ENCODE measurements at regions not wholly inside any gene's neighbourhood (a gene's known extent, or its start where the extent isn't known, plus 50 kb on each side); places are given as distances from the start of the nearest gene placed in this dataset.

- Histone ChIP-seq H3K27me3 (replicated peaks; ENCODE audit: control insufficient read depth, insufficient read depth, low read length) (no peaks in the 10 kb centered on the region), H3K4me3 (ENCODE audit: low read depth, low read length) (no peak overlapping the region), H3K4me1 (no peaks in the 10 kb centered on the region), H3K9me3 (no peaks in the 10 kb centered on the region), H3K36me3 (ENCODE audit: control insufficient read depth, insufficient read depth, low read length) (no peaks in the 10 kb centered on the region)
- DNase-seq, result no peak
- H3K9me3 Mint-ChIP-seq (ENCODE audit: unreplicated experiment), result no peaks in the 10 kb centered on the region
- no peaks in the 10 kb centered on the region for H3K36me3 Mint-ChIP-seq (ENCODE audit: insufficient read depth, unreplicated experiment)
- intact Hi-C loops (cut with micrococcal nuclease; ENCODE audit: unreplicated experiment), result no loop called here
- ChIA-PET POLR2A (no interaction called here), CTCF (no interaction called here)
- BruUV-seq (replicated peaks), result no TSS peak
- no peak overlapping the region for H3K27ac Mint-ChIP-seq (ENCODE audit: unreplicated experiment)
- no peak overlapping the region for H3K4me3 Mint-ChIP-seq (ENCODE audit: unreplicated experiment)
- H3K4me1 Mint-ChIP-seq (ENCODE audit: low read depth, unreplicated experiment), result peaks cover 11% of the 10 kb centered on the region
- no peak for TF ChIP-seq CTCF (IDR thresholded peaks at IDR 0.05; ENCODE audit: insufficient read depth in 1 of 2, low read depth in 1 of 2, low read length in 1 of 2, severe bottlenecking in 1 of 2, unreplicated experiment in 1 of 2)
- H3K27me3 Mint-ChIP-seq (ENCODE audit: insufficient read depth, unreplicated experiment), result no peaks in the 10 kb centered on the region
Measured at GRCh38 chr1:200252531-200252930, 157.3 kb downstream of the ZNF281 start.

- no peak overlapping the region for H3K27ac Mint-ChIP-seq (ENCODE audit: unreplicated experiment)
Measured at GRCh38 chr1:200250469-200250868, 159.4 kb downstream of the ZNF281 start.

GRCh38 chr1:200248541-200248940 lies 161.3 kb downstream of the ZNF281 start:
- H3K27me3 Mint-ChIP-seq (ENCODE audit: insufficient read depth, unreplicated experiment), result no peaks in the 10 kb centered on the region
- ChIA-PET POLR2A (no interaction called here), CTCF (no interaction called here)
- intact Hi-C loops (cut with micrococcal nuclease; ENCODE audit: unreplicated experiment), result no loop called here
- H3K36me3 ChIP-seq (ENCODE audit: control insufficient read depth, insufficient read depth, low read length), result no peaks in the 10 kb centered on the region
- no peak for DNase-seq
- BruUV-seq (replicated peaks), result no TSS peak
- no peak overlapping the region for H3K27ac Mint-ChIP-seq (ENCODE audit: unreplicated experiment)
- no peaks in the 10 kb centered on the region for H3K36me3 Mint-ChIP-seq (ENCODE audit: insufficient read depth, unreplicated experiment)
- H3K4me3 ChIP-seq (ENCODE audit: low read depth, low read length), result no peak overlapping the region
- H3K9me3 ChIP-seq, result no peaks in the 10 kb centered on the region
- H3K9me3 Mint-ChIP-seq (ENCODE audit: unreplicated experiment), result no peaks in the 10 kb centered on the region
- no peak for TF ChIP-seq CTCF (IDR thresholded peaks at IDR 0.05; ENCODE audit: insufficient read depth in 1 of 2, low read depth in 1 of 2, low read length in 1 of 2, severe bottlenecking in 1 of 2, unreplicated experiment in 1 of 2)
- H3K4me3 Mint-ChIP-seq (ENCODE audit: unreplicated experiment), result no peak overlapping the region
- no peaks in the 10 kb centered on the region for H3K4me1 Mint-ChIP-seq (ENCODE audit: low read depth, unreplicated experiment)
- no peaks in the 10 kb centered on the region for H3K4me1 ChIP-seq
- H3K27me3 ChIP-seq (replicated peaks; ENCODE audit: control insufficient read depth, insufficient read depth, low read length), result no peaks in the 10 kb centered on the region

More at GRCh38 chr1:200250469-200250868, 159.4 kb downstream of the ZNF281 start:
- no peak for DNase-seq
- H3K36me3 ChIP-seq (ENCODE audit: control insufficient read depth, insufficient read depth, low read length), result no peaks in the 10 kb centered on the region
- no TSS peak for BruUV-seq (replicated peaks)
- Mint-ChIP-seq H3K36me3 (ENCODE audit: insufficient read depth, unreplicated experiment) (no peaks in the 10 kb centered on the region), H3K4me1 (ENCODE audit: low read depth, unreplicated experiment) (no peaks in the 10 kb centered on the region), H3K4me3 (ENCODE audit: unreplicated experiment) (no peak overlapping the region), H3K9me3 (ENCODE audit: unreplicated experiment) (no peaks in the 10 kb centered on the region), H3K27me3 (ENCODE audit: insufficient read depth, unreplicated experiment) (no peaks in the 10 kb centered on the region)
- TF ChIP-seq CTCF (IDR thresholded peaks at IDR 0.05; ENCODE audit: insufficient read depth in 1 of 2, low read depth in 1 of 2, low read length in 1 of 2, severe bottlenecking in 1 of 2, unreplicated experiment in 1 of 2), result no peak
- no peaks in the 10 kb centered on the region for H3K27me3 ChIP-seq (replicated peaks; ENCODE audit: control insufficient read depth, insufficient read depth, low read length)
- POLR2A ChIA-PET, result no interaction called here
- intact Hi-C loops (cut with micrococcal nuclease; ENCODE audit: unreplicated experiment), result no loop called here
- no peaks in the 10 kb centered on the region for H3K4me1 ChIP-seq
- CTCF ChIA-PET, result no interaction called here
- no peak overlapping the region for H3K4me3 ChIP-seq (ENCODE audit: low read depth, low read length)
- no peaks in the 10 kb centered on the region for H3K9me3 ChIP-seq
